Neural cell (in vitro differentiated cells): ENCODE measurements at regions not wholly inside any gene's neighbourhood (a gene's known extent, or its start where the extent isn't known, plus 50 kb on each side); places are given as distances from the start of the nearest gene placed in this dataset.

Source experiments
- CTCF ChIP-seq: fragments of 450-650 bp; IDR thresholded peaks from 2 replicates; pipeline ENCODE4 v1.5.1; 2014; ENCODE audit warnings: antibody characterized with exemption, mild to moderate bottlenecking, moderate library complexity; ENCODE audit not compliant: poor library complexity, severe bottlenecking
- EZH2 ChIP-seq: fragments of 200-600, 300-800 bp; shearing (Covaris generic), sonication (generic); IDR thresholded peaks from 2 replicates; pipeline ENCODE4 v1.6.1; 2014; ENCODE audit warnings: antibody characterized with exemption, low read length, borderline replicate concordance, mild to moderate bottlenecking; ENCODE audit not compliant: insufficient read depth, poor library complexity, severe bottlenecking
- MXI1 ChIP-seq: fragments of 450-650 bp; conservative IDR thresholded peaks from 2 replicates; pipeline ENCODE4 v1.6.1; 2014; ENCODE audit warnings: antibody characterized with exemption, mild to moderate bottlenecking; ENCODE audit not compliant: poor library complexity, severe bottlenecking

GRCh38 chr1:106700211-106700610 lies 356.3 kb upstream of the PRMT6 start:
- TF ChIP-seq CTCF (no peak), MXI1 (no peak), EZH2 (no peak)
